A673 (cell line): ENCODE measurements at regions not wholly inside any gene's neighbourhood (a gene's known extent, or its start where the extent isn't known, plus 50 kb on each side); places are given as distances from the start of the nearest gene placed in this dataset.

Experiments
- CTCF ChIP-seq: fragments of 300-800, 200-600 bp; sonication (generic); conservative IDR thresholded peaks from 2 replicates; pipeline ENCODE4 v1.5.1; 2017; ENCODE audit warnings: low read depth, mild to moderate bottlenecking, antibody characterized with exemption, low read length, moderate library complexity, mixed read lengths
- EZH2 ChIP-seq: fragments of 200-600 bp; sonication (generic); IDR thresholded peaks from 2 replicates; pipeline ENCODE4 v1.6.1; 2017; ENCODE audit warnings: borderline replicate concordance, low read depth, mild to moderate bottlenecking, mixed read lengths, antibody characterized with exemption, low read length; ENCODE audit not compliant: poor library complexity, severe bottlenecking

DNA sequence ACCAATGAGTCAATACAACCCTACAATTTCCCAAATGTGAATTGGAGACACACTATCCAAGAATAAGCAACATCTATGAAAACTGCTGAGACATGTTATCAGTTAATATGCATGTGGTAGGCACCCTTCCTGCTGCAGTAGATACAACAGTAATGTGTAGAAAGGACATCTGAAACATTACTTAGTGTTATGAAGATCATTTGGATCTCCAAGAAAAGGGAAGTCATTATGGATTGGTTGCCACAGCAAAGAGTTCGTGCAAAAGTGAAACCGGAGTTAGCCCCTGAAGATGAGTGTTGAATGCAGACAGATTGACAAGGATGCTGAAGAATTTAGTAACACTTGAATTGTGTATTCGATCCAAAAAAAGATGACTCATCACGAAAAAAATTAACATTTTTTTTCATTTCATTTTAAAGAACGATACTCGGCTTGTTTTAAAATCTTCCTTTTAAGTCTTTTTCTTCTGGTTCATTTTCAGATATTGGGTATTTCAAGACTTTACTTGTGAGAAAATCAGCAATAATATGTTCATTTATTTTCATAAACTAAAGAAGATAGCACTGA, 322.4 kb upstream of the KLF6 start:
- no peak for TF ChIP-seq CTCF
- TF ChIP-seq EZH2, result no peak
